Esophagus squamous epithelium (tissue), 4 donors: ENCODE measurements at regions not wholly inside any gene's neighbourhood (a gene's known extent, or its start where the extent isn't known, plus 50 kb on each side); places are given as distances from the start of the nearest gene placed in this dataset.

Experiments
- POLR2A ChIP-seq, 4 donors: fragments of 450-650 bp; IDR thresholded peaks; one replicate each; pipeline ENCODE4 v1.6.1; 2017; ENCODE audit warnings: antibody characterized with exemption in 4 of 4, mild to moderate bottlenecking in 4 of 4, moderate library complexity in 3 of 4
- TF ChIP-seq, protein P1 (sequence below), 6 experiments: fragments of 450-650 bp in 4 of 6; fragments of 200-600 bp in 2 of 6; sonication (generic) in 2 of 6; IDR thresholded peaks; one replicate each; pipeline ENCODE4 v1.5.1; 2016 to 2019; ENCODE audit warnings: antibody characterized with exemption in 6 of 6, mild to moderate bottlenecking in 4 of 6, moderate library complexity in 4 of 6

DNA sequence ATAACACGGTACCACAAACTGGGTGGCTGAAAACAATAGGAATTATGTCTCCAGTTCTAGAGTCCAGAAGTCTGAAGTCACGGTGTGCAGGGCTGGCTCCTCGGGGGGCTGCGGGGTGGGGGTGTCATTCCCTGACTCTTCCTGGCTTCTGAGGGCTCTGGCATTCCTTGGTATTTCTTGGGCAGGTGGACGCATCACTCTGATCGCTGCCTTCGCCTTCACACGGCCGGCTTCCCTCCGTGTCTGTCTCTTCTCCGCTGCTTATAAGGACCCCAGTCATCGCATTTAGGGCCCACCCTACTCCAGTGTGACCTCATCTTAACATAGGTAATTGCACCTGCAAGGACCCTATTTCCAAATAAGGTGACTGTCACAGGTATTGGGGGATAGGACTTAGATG, 134.6 kb downstream of the CPZ start:
- TF ChIP-seq, protein P1, sequence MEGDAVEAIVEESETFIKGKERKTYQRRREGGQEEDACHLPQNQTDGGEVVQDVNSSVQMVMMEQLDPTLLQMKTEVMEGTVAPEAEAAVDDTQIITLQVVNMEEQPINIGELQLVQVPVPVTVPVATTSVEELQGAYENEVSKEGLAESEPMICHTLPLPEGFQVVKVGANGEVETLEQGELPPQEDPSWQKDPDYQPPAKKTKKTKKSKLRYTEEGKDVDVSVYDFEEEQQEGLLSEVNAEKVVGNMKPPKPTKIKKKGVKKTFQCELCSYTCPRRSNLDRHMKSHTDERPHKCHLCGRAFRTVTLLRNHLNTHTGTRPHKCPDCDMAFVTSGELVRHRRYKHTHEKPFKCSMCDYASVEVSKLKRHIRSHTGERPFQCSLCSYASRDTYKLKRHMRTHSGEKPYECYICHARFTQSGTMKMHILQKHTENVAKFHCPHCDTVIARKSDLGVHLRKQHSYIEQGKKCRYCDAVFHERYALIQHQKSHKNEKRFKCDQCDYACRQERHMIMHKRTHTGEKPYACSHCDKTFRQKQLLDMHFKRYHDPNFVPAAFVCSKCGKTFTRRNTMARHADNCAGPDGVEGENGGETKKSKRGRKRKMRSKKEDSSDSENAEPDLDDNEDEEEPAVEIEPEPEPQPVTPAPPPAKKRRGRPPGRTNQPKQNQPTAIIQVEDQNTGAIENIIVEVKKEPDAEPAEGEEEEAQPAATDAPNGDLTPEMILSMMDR (IDR thresholded peaks at IDR 0.05), result no peak
- no peak for TF ChIP-seq POLR2A (IDR thresholded peaks at IDR 0.05)
